Stomach (tissue), 4 donors: ENCODE measurements at regions not wholly inside any gene's neighbourhood (a gene's known extent, or its start where the extent isn't known, plus 50 kb on each side); places are given as distances from the start of the nearest gene placed in this dataset.

Experiments used
- EP300 ChIP-seq: sonication (generic); formaldehyde crosslinking; IDR thresholded peaks from one replicate; pipeline ENCODE4 v1.6.1; 2017; ENCODE audit warnings: antibody characterized with exemption
- POLR2A ChIP-seq, 4 donors: fragments of 450-650 bp; IDR thresholded peaks; one replicate each; pipeline ENCODE4 v1.6.1; 2016; ENCODE audit warnings: antibody characterized with exemption in 4 of 4, control low read depth in 2 of 4, mild to moderate bottlenecking in 1 of 4, moderate library complexity in 1 of 4

GRCh38 chr3:97417-98258, 98.9 kb upstream of the CHL1 start:
- TF ChIP-seq EP300 (no peak), POLR2A (IDR thresholded peaks at IDR 0.05) (no peak)
